HG03571 (cell line): ENCODE measurements at regions not wholly inside any gene's neighbourhood (a gene's known extent, or its start where the extent isn't known, plus 50 kb on each side); places are given as distances from the start of the nearest gene placed in this dataset.
"Not testable (repeated sequence)": the region's sequence is repeated elsewhere in the genome, so short reads cannot be mapped to it uniquely, and the experiment has no call there.

Experiments used
- ATAC-seq: cut with Tn5 transposase; IDR thresholded peaks from one replicate; pipeline ENCODE4 v1.9.1; 2021; ENCODE audit not compliant: unreplicated experiment

DNA sequence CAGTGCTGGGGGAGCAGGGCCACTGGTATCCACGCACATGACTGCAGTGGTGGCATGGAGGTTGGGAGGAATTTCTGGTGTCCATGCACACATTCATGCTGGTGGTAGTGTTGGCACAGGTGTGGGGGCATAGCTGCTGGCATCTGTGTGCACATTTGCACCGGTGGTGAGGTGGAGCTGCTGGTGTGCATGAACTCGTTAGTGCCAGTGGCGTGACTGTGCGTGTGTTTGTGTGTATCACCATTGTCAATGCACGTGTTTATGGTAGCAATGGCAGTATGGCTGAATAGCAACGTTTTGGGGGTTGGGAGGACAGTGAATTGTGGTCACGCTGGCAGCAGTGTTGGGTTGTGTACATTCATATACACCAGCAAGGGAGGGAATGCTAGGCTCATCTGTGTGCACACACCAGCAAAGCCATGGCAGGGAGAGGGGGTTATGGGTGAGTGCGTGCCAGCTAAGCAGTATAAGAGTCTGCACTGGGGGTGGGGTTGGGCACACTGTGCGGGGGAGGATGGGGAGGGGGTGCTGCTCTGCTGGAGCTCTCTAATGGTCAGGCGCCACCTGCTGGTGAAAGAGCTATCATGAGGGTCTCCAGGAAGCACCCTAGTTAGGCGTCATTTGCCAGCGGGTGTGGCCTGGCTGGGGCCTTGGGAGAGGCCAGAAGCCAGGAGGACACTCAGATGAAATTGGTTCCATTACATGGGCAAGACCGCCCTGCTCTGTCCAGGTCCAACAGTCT lies 626.1 kb upstream of the ID4 start:
- ATAC-seq: no peak

DNA sequence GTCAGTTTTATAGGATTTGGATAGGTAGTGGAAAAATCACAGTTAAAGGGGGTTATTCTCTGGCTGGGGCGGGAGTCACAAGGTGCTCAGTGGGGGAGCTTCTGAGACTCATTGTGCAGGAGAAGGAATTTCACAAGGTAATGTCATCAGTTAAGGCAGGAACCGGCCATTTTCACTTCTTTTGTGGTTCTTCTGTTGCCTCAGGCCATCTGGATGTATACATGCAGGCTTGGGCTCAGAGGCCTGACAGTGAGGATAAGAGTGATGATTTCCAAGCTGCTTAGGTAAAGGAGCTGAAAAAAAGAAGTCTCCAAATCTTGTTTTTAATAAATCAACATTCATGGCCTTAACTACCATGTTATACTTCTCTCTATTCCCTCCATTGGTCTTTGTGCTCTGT lies 622.9 kb upstream of the ID4 start:
- no peak for ATAC-seq

DNA sequence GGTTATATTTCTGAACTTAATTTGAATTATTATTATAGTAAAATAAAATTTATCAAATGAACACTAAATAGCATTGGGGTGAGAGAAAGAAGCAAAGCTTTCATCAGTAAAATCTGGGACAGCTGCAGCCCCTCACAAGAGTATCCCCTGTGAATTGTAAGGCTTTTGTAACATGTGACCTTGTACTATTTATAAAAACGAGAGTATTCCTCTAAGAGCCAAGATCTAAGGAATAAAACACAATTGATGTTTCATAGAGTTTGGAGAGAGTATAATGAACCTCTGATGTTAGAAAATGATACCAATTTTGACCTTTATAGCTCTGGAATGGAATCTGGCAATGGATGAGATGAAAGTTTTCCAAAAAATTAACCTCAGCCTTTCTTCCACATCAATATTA lies 617.2 kb upstream of the ID4 start:
- no peak for ATAC-seq

DNA sequence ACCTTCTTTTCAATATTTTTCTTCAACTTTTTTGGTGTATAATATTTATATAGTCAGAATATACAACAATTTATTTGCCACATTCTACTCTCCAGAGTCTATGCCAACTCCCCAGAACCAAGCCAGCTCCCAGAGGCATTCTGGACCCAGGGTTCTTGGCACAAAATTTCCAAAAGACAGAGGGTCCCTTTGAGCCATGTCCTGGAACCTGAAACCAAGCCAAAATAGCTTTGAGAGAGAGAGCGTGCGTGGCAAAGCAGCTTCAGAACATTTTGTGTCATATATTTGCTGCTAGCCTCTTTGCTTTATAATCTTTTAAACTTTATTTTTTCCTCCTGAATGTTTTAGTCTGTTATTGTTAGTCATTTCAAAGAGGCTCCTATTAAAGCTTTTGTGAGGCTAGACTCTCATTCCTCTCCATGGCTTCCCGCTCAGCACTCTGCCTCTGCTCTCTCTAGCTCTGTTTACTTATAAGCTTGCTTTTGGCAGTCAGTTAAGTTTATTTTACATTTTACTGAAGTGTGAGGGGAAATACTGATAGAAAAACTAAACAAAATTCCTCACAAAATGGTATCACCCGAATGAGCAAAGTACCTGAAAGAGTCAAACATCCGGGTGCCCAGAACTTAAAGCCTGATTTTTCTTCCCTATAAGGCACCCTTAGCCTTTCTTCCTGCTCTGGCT lies 605.1 kb upstream of the ID4 start:
- ATAC-seq: no peak

DNA sequence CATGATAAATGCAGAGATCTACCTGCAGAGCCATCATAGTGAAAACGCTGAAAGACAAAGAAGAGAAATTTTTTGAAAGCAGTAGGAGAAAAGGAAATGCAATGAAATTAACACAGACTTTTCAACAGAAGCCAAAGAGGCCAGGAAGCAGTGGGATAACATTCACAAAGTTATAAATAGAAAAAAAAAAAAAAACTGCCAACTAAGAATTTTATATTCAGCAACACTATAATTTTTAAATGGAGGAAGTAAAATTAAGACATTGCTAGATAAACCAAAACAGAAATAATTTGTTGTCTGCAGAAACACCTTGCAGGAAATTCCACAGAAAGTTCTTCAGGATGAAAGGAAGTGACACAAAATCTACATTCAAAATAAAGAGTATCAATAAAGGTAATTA lies 591.5 kb upstream of the ID4 start:
- no peak for ATAC-seq

DNA sequence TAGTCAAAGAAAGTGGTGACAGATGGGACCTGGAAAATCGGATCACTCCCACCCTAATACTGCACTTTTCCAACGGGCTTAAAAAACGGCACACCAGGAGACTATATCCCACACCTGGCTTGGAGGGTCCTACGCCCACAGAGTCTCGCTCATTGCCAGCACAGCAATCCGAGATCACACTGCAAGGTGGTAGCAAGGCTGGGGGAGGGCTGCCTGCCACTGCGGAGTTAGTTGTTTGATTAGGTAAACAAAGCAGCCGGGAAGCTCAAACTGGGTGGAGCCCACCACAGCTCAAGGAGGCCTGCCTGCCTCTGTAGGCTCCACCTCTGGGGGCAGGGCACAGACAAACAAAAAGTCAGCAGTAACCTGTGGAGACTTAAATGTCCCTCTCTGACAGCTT lies 590.0 kb upstream of the ID4 start:
- not testable (repeated sequence) for ATAC-seq

DNA sequence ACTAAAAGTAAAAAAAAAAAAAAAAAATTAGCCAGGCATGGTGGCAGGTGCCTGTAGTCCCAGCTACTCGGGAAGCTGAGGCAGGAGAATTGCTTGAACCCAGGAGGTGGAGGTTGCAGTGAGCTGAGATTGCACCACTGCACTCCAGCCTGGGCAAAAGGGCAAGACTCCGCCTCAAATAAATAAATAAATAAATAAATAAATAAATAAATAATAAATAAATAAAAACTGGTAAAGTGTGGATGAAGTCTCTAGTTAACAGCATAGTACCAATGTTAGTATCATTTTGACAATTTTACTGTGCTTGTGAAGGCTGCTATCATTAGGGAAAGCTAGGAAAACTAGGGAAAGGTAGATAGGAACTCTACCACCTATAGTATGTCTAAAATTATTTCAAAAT lies 581.0 kb upstream of the ID4 start:
- not testable (repeated sequence) for ATAC-seq

DNA sequence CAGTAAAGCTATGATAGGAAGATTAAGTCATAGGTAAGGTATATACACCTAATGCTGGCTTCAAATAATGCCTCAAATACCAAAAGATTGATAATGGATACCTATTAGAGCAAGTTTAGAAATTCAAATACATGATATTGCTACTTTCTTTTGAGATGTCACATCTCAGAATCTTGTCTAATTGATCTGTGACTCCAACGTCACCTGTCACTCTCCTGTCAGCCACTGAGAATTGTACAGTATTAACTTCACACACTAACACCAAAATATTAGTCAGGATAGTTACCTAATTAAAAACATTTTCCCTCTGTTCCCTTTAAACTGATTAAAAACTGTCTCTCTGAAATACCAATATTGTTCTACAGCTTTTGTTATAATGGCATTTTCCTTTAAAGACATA lies 575.5 kb upstream of the ID4 start:
- no peak for ATAC-seq

DNA sequence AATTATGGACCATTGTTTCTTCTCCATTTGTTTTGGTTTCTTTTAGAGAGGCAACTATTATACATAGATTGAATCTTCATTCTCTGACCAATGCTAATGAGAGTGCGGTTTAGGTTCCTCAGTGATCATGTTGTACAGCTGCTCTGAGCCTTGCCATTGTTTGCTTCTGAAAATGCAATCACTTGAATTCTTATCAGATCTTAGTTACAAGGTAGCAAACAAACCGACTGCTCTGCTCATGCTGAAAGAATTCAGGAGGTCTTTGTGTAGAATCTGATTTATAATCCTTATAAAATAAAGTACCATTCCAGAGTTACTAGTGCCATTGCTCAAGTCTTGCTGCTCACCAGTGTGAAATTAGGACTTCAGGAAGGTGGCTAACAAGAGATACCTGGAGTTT lies 569.1 kb upstream of the ID4 start:
- no peak for ATAC-seq

DNA sequence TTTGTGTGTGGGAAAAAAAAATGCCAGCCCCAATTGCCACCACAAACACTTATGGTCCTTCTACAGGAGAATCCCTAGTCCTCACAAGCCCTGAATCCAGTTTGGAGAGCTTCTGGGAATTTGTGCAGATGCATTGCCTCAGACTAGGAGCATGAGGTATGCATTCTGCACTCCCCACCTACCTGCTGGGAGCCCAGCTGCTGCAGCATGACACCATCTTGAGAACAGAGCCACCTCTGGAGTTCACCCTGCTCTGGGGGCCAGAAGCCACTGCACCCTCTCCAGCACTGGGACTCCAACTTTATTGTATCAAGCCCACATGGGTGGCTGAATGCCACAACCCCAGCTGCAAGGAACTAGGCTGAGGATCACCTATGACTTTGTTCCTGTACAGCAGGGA lies 568.5 kb upstream of the ID4 start:
- no peak for ATAC-seq

DNA sequence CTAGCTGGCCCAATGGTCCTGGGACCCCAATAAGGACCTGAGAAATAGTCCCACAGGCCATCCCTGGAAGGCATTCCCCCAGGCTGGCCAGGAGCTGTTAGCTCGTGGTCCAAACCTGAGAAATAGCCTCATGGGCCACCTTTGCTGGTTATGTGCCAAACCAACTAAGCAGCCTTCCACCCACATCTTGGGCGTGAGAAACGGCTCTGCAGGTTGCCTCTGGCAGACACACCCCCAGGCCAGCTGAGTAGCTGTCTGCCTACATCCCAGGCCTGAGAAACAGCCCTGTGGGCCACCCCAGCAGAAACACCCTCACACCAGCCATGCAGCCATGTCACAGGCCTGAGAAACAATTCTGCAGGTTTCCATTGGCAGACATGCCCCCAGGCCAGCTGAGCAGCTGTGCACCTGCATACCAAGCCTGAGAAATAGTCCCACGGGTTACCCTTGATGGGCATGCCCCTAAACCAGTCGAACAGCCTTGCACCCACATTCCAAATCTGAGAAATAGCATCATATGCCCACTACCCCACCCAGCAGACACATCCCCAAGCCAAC lies 567.8 kb upstream of the ID4 start:
- no peak for ATAC-seq

DNA sequence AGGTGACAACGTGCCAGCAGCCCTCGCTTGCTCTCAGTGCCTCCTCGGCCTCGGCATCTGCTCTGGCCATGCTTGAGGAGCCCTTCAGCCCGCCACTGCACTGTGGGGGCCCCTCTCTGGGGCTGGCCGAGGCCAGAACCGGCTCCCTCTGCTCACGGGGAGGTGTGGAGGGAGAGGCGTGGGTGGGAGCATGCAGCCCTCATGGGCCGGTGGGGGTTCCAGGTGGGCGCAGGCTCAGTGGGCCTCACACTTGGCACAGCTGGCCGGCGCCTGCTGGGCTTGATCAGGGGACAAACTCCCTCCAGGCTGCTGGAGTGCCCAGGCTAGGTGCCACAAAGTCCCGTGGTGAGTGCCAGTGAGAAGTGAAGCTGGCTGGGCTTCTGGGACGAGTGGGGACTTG lies 566.6 kb upstream of the ID4 start:
- ATAC-seq: no peak

DNA sequence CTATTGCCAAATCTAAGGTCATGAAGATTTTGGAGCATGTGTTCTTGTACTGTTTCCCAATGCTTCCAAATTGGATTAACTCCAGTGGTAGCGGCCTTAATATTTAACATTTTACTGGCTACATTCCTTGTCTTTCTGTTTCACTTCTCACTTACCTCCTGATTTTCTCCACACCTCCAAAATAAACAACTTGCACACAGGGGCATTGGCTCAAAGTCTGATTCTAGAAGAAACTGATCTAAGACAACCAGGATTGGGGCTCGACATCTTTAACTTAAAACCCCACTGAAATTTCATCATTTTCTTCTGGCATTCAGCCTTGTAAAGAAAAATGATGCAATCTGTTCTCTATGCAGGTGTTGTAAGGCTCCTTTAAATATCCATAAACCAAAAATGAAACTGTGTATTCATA lies 557.9 kb upstream of the ID4 start:
- ATAC-seq: no peak

DNA sequence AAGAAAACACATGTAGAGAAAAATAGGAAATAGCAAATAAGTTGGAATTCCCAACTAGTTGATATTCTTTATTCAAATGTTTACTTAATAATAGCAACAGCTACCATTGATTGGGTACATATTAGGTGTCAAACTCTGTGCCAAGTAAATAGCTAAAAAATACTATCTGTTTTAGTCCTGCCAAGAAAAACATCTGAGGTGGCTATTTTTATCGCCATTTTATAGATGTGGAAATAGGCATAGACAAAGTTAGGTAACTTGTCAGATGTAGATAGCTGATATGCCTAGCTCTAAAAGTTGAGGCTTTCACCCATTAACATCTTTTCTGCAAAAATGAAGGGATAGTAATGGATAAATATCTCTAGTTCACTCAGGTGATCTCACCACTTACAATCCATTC lies 549.2 kb upstream of the ID4 start:
- ATAC-seq: no peak

DNA sequence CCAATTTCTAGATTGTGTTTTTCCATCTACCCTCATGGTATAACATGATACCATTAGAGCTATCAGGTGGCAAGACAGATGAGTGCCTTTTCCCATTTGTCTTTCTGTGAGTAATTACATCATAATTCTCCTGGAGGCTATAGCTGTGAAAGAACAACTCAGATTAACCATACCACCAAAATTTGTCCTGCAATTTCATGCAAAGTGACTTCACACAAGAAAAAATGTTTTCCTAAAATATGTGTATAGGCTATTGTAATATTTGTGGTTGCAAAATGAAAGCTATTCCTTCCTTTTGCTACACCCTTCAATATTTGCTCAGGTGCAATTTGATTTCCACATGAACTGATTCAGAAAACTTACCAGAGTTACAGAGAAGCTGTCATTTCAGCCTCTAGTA lies 547.7 kb upstream of the ID4 start:
- ATAC-seq: no peak

DNA sequence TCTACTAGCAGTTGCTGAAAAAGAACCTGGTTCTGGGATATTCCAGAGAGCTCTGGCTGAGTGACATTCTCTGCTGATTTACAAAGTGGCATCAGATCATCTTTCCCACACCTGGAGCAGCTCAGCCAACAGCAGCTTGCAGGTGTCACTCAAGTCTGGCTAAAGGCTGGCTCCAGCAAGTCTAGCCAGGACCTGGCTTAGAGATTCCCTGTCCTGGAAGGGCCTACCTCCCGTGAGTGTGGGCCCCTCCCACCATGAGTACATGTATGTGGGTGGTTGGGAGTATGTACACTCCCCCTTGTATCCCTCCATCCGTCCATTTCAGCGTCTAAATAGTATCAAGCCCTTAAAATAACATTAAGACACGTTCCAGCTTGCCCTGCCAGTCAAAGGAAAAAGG lies 539.3 kb upstream of the ID4 start:
- no peak for ATAC-seq

DNA sequence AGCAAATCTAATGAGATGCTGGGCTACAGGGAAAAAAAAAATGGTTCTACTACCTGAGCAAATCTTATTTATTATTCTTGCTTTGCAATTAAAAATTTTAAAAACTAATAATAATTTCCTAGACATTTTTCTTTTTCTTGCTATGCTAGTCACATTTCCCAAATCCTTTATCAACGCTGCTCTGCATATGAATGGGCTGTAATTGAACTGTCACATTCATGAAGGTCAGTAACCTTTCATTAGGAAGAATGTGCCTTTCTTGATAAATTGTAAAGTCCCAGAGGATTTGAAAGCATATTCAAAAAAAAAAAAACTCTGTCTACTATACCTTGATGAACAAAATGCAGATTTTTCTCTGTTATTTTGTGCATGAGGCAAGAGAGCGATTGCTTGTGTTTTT lies 538.7 kb upstream of the ID4 start:
- no peak for ATAC-seq

DNA sequence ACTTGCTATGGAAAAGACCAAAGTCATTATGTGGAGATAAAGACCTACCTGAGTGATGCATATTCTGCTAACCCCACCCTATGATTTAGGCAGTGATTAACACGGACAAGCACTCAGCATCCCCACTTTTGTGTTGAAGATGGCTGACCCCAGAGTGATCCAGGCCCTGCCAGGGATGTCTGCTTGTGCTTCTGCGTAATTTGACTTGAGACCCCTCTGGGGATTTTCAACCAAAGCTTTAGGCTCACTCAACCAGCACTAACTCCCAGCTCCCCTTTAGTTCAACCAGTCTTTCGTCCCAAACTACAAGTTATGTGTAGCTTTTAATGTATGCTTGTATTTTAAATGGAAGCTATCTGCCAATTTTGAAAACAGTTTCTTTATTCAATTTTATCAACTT lies 538.0 kb upstream of the ID4 start:
- no peak for ATAC-seq

DNA sequence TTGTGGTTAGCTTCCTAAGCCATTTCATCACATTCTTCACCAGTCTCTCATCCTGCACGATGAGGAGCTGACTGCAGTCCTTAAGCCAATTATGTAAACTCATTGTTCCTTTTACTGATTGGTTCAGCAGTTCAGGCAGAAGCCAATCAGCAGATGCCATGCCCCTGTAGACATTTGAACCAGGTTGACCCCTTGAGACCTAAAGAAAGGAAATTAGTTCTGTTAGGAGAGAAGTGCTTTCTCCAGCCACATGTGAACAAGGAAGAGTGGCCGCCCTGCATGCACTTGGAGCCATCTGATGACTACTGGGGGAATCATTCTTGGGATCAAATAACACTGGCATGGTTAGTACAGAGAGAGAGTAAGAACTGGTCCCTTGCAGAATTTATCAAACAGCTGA lies 535.2 kb upstream of the ID4 start:
- ATAC-seq: no peak

DNA sequence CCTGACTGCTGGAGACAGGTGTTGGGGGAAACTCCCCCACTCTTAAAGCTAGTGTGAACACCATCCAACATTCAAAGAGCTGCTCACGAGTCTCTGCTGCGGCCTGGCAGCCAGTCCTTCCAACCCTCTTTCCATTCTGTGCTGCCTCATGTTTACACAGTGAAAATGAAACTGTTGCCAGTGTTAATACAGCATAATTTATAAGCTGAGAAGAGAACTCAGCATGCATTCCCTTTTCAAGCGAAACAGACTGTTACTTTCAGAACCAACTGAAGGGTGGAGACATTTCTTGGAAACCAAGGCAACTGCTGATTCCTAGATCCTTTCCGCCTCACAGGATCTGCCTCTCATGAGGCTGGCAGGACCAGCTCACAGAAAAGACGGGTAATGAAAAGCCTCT lies 533.8 kb upstream of the ID4 start:
- ATAC-seq: no peak

DNA sequence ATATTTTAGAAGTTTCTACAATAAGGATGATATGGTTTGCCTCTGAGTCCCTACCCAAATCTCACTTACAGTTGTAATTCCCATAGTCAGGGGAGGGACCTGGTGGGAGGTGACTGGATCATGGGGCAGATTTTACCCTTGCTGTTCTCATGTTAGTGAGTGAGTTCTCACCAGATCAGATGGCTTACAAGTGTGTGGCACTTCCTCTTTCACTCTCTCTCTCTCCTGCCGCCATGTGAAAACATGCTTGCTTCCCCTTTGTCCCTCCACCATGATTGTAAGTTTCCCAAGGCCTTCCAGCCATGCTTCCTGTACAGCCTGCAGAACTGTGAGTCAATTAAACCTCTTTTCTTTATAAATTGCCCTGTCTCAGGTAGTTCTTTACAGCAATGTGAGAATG lies 527.5 kb upstream of the ID4 start:
- ATAC-seq: no peak

DNA sequence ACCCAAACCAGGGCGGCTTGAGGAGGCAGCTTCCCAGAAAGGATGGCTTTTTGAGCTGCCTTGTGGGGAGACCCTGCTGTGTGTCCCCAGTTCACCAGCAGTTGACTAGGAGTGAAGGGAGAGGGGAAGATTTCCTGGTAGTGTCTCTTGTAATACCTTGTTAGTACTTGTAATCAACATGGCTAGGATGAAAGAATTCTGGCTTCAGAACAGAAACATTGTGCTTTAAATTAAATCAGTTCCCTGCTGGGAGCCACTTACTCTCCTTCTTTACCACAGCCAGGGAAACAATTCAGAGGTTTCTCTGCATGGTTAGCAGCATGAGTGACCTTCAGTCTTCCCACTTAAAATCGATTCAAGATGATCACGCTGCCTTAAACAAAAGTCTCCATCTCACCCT lies 525.4 kb upstream of the ID4 start:
- no peak for ATAC-seq
